ENCODE measurements at regions not wholly inside any gene's neighbourhood (a gene's known extent, or its start where the extent isn't known, plus 50 kb on each side); places are given as distances from the start of the nearest gene placed in this dataset.

GRCh38 chr4:156672492-156673305, 298.9 kb downstream of the PDGFC start:
- FAIRE-seq (no peak), DNase-seq (ENCODE audit: low read depth, low spot score) (no peak)
- CTCF ChIA-PET, result interaction anchor here (1.0 kb wide), 1 partner anchor 198 kb away, joined by 3 read pairs; no protein-coding TSS in a partner anchor

DNA sequence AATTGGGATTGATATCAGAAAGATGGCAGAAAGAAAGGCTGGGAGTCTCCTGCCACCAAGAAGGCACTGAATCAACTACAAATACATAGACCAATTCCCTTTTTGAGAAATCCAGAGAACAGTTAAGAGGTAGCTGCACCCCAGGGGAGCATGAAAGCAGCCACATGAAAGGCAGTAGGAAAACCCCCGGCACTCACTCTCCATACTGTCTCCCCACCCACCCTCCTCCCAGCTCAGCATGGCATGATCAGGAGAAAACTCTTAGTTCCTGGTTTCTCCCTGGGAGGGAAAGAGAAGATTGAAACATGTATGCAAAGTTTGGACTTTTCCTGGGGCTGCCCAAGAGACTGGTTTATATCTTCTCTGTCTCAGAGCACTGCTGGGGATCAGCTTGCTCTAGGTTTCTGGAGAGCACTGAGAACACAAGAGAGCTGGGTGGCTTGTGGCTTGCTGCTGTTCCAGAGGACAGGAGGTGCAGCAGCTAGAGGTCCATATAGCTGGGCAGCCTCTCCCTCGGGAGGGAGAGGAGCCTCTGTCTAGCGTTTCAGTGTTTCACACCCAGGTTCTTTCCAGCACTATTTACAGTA, 305.7 kb downstream of the PDGFC start:
- Histone ChIP-seq H3K79me2 (ENCODE audit: control insufficient read depth, insufficient read depth, low read length) (no peaks in the 10 kb centered on the region), H3K9ac (replicated peaks; ENCODE audit: extremely low read depth, insufficient read depth, low read length) (no peak overlapping the region), H3K36me3 (ENCODE audit: control insufficient read depth in 2 of 2, extremely low read depth in 1 of 2, insufficient read depth in 2 of 2, low read length in 2 of 2) (no peaks in the 10 kb centered on the region), H3K9me3 (replicated peaks; ENCODE audit: control insufficient read depth, insufficient read depth, low read length) (no peaks in the 10 kb centered on the region), H3K4me1 (ENCODE audit: control insufficient read depth, extremely low read depth, insufficient read depth, low read length) (no peaks in the 10 kb centered on the region), H3K4me2 (ENCODE audit: insufficient read depth, low read length) (no peak overlapping the region), H3K27me3 (ENCODE audit: control insufficient read depth in 2 of 2, insufficient read depth in 2 of 2, low read length in 2 of 2) (no peaks in the 10 kb centered on the region), H3K9me1 (replicated peaks; ENCODE audit: control insufficient read depth, extremely low read depth, insufficient read depth, low read length) (no peaks in the 10 kb centered on the region), H3K27ac (ENCODE audit: insufficient read depth, low read depth, low read length) (no peak overlapping the region), H3K4me3 (replicated peaks in 1 of 3; ENCODE audit: insufficient read depth in 1 of 3, low read depth in 1 of 3, low read length in 3 of 3) (no peak overlapping the region), H4K20me1 (replicated peaks; ENCODE audit: control insufficient read depth, extremely low read depth, insufficient read depth, low read length) (no peaks in the 10 kb centered on the region), H2AFZ (ENCODE audit: low read depth, low read length) (no peak overlapping the region)
- POLR2A ChIA-PET, result no interaction called here
- dilution Hi-C loops (cut with MboI; ENCODE audit: extremely low pct_ligation_motif_present, low sequenced_read_pairs), result no loop called here
- FAIRE-seq (no peak), DNase-seq (ENCODE audit: low read depth, low spot score) (no peak)
- no peak for TF ChIP-seq GATA2 (IDR thresholded peaks at IDR 0.05; ENCODE audit: insufficient read depth, insufficient read length, low read depth, low read length)
- no peak for TF ChIP-seq POLR2AphosphoS5 (IDR thresholded peaks at IDR 0.05; ENCODE audit: insufficient read depth, low read depth, low read length)
- TF ChIP-seq MYC (IDR thresholded peaks at IDR 0.05; ENCODE audit: low read depth, low read length), result no peak
- no peak for TF ChIP-seq MAX (IDR thresholded peaks at IDR 0.05; ENCODE audit: insufficient read depth, insufficient read length)
- TF ChIP-seq EZH2 (IDR thresholded peaks at IDR 0.05; ENCODE audit: borderline replicate concordance, low read depth, low read length, severe bottlenecking), result no peak
- TF ChIP-seq FOS (IDR thresholded peaks at IDR 0.05; ENCODE audit: borderline replicate concordance, insufficient read depth, low read length), result no peak
- intact Hi-C loops (cut with micrococcal nuclease), result no loop called here
- no TSS peak for BruUV-seq (replicated peaks)
- CTCF ChIA-PET, result interaction anchor here (2.1 kb wide), 1 partner anchor 380 kb away, joined by 5 read pairs; no protein-coding TSS in a partner anchor

More at GRCh38 chr4:156672492-156673305, 298.9 kb downstream of the PDGFC start:
- H3K79me2 ChIP-seq (ENCODE audit: control insufficient read depth, insufficient read depth, low read length), result no peaks in the 10 kb centered on the region
- POLR2A ChIA-PET, result no interaction called here
- H3K4me2 ChIP-seq (ENCODE audit: insufficient read depth, low read length), result no peak overlapping the region
- no peak for TF ChIP-seq FOS (IDR thresholded peaks at IDR 0.05; ENCODE audit: borderline replicate concordance, insufficient read depth, low read length)
- TF ChIP-seq MYC (IDR thresholded peaks at IDR 0.05; ENCODE audit: low read depth, low read length), result no peak
- H3K9me3 ChIP-seq (replicated peaks; ENCODE audit: control insufficient read depth, insufficient read depth, low read length), result no peaks in the 10 kb centered on the region
- no peaks in the 10 kb centered on the region for H3K27me3 ChIP-seq (ENCODE audit: control insufficient read depth in 2 of 2, insufficient read depth in 2 of 2, low read length in 2 of 2)
- no peak overlapping the region for H3K27ac ChIP-seq (ENCODE audit: insufficient read depth, low read depth, low read length)
- intact Hi-C loops (cut with micrococcal nuclease), result loop anchor here (10.0 kb wide), 1 partner anchor 372 kb away; no protein-coding TSS in a partner anchor
- H2AFZ ChIP-seq (ENCODE audit: low read depth, low read length), result peak overlapping the region; percentile 7
- no peaks in the 10 kb centered on the region for H4K20me1 ChIP-seq (replicated peaks; ENCODE audit: control insufficient read depth, extremely low read depth, insufficient read depth, low read length)
- no peaks in the 10 kb centered on the region for H3K4me1 ChIP-seq (ENCODE audit: control insufficient read depth, extremely low read depth, insufficient read depth, low read length)
- H3K4me3 ChIP-seq (replicated peaks in 1 of 3; ENCODE audit: insufficient read depth in 1 of 3, low read depth in 1 of 3, low read length in 3 of 3), result no peak overlapping the region
- no TSS peak for BruUV-seq (replicated peaks)
- no peaks in the 10 kb centered on the region for H3K36me3 ChIP-seq (ENCODE audit: control insufficient read depth in 2 of 2, extremely low read depth in 1 of 2, insufficient read depth in 2 of 2, low read length in 2 of 2)
- no peaks in the 10 kb centered on the region for H3K9me1 ChIP-seq (replicated peaks; ENCODE audit: control insufficient read depth, extremely low read depth, insufficient read depth, low read length)
- no peak overlapping the region for H3K9ac ChIP-seq (replicated peaks; ENCODE audit: extremely low read depth, insufficient read depth, low read length)
- dilution Hi-C loops (cut with MboI; ENCODE audit: extremely low pct_ligation_motif_present, low sequenced_read_pairs), result no loop called here

Measured in endothelial cell of umbilical vein (primary cell).